SU-DHL-6 (cell line): ENCODE measurements at regions not wholly inside any gene's neighbourhood (a gene's known extent, or its start where the extent isn't known, plus 50 kb on each side); places are given as distances from the start of the nearest gene placed in this dataset.

ENCODE experiments used
- H2AFZ ChIP-seq: fragments of 200-600 bp; sonication (generic); 2 replicates; pipeline ENCODE4 v1.6.1; 2014; ENCODE audit warnings: low read depth, mild to moderate bottlenecking, moderate library complexity, mixed read lengths, antibody characterized with exemption, low read length; ENCODE audit not compliant: severe bottlenecking
- H3F3A ChIP-seq: fragments of 200-600 bp; shearing (Covaris generic); 2 replicates; pipeline ENCODE4 v1.6.0; 2016; ENCODE audit warnings: antibody characterized with exemption, mild to moderate bottlenecking; ENCODE audit not compliant: insufficient read depth
- H3K27ac ChIP-seq: fragments of 200-600 bp; sonication (generic); 2 replicates; pipeline ENCODE4 v1.5.1; 2016; ENCODE audit warnings: low read depth, mild to moderate bottlenecking, low read length, moderate library complexity, mixed read lengths
- H3K27me3 ChIP-seq: fragments of 200-600 bp; sonication (generic), shearing (Covaris generic); 2 replicates; pipeline ENCODE4 v1.6.0; 2014; ENCODE audit warnings: mild to moderate bottlenecking, low read length
- H3K36me3 ChIP-seq: fragments of 200-600 bp; sonication (generic); 2 replicates; pipeline ENCODE4 v1.6.1; 2014; ENCODE audit warnings: mild to moderate bottlenecking, low read length, mixed read lengths
- H3K4me2 ChIP-seq: fragments of 300-600, 200-600 bp; shearing (Covaris generic), sonication (generic); 2 replicates; pipeline ENCODE4 v1.6.0; 2014; ENCODE audit warnings: low read length, low read depth, mild to moderate bottlenecking; ENCODE audit not compliant: poor library complexity, severe bottlenecking
- H3K4me3 ChIP-seq: fragments of 200-600 bp; sonication (generic); 2 replicates; pipeline ENCODE4 v1.5.1; 2014; ENCODE audit warnings: antibody characterized with exemption, low read length, mild to moderate bottlenecking, mixed read lengths; ENCODE audit not compliant: insufficient read depth, poor library complexity, severe bottlenecking
- H3K79me2 ChIP-seq: fragments of 200-600 bp; sonication (generic); 2 replicates; pipeline ENCODE4 v1.6.1; 2014; ENCODE audit warnings: mild to moderate bottlenecking, low read length, moderate library complexity; ENCODE audit not compliant: insufficient read depth
- H3K9ac ChIP-seq: fragments of 200-600 bp; sonication (generic); 2 replicates; pipeline ENCODE4 v1.7.0; 2014; ENCODE audit warnings: mild to moderate bottlenecking, low read length
- H3K9me2 ChIP-seq: fragments of 200-600 bp; sonication (generic); replicated peaks from 2 replicates; pipeline ENCODE4 v1.6.1; 2014; ENCODE audit warnings: low read length; ENCODE audit not compliant: insufficient read depth
- H3K9me3 ChIP-seq: fragments of 200-600 bp; sonication (generic); 2 replicates; pipeline ENCODE4 v1.6.1; 2014; ENCODE audit warnings: low read length, mixed read lengths; ENCODE audit not compliant: insufficient read depth
- H4K20me1 ChIP-seq: fragments of 200-600 bp; sonication (generic); 2 replicates; pipeline ENCODE4 v1.6.1; 2014; ENCODE audit warnings: low read depth, mild to moderate bottlenecking, antibody characterized with exemption, low read length, moderate library complexity, mixed read lengths
- EZH2phosphoT487 ChIP-seq: fragments of 200-600 bp; sonication (generic), shearing (Covaris generic); conservative IDR thresholded peaks from 2 replicates; pipeline ENCODE4 v1.6.1; 2018; ENCODE audit warnings: mild to moderate bottlenecking, antibody characterized with exemption, low read length, moderate library complexity, mixed read lengths
- TF ChIP-seq, protein P1 (sequence below): fragments of 200-600 bp; sonication (generic); IDR thresholded peaks from one replicate; pipeline ENCODE4 v1.5.1; 2017; ENCODE audit warnings: antibody characterized with exemption, mild to moderate bottlenecking, low read length, moderate library complexity; ENCODE audit not compliant: insufficient read depth, poor library complexity, severe bottlenecking

DNA sequence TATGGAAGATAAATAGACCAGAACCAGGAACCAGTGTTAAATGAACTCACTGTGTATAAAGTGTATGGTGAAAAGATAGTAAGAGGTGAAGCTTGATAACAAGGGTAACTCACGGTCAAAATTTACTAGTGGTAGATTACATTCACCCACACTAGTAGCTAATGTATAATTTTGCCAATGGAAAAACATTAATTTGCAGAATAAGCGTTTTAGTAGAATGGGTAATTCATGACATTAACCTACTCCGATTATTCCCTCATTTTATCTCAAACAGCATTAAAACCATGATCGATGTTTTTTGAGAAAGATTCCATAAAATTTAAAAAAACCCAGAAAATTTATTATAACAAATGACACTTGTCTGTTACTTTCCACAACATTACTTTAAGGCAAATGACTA lies 57.7 kb upstream of the PPP1R3A start:
- Histone ChIP-seq H3F3A (no peaks in the 10 kb centered on the region), H3K4me2 (no peak overlapping the region), H3K36me3 (no peaks in the 10 kb centered on the region), H4K20me1 (no peaks in the 10 kb centered on the region), H2AFZ (no peak overlapping the region), H3K79me2 (no peaks in the 10 kb centered on the region), H3K9me3 (no peaks in the 10 kb centered on the region), H3K9me2 (no peaks in the 10 kb centered on the region), H3K4me3 (no peak overlapping the region), H3K9ac (no peak overlapping the region), H3K27ac (no peak overlapping the region), H3K27me3 (no peaks in the 10 kb centered on the region)
- no peak for TF ChIP-seq EZH2phosphoT487
- TF ChIP-seq, protein P1, sequence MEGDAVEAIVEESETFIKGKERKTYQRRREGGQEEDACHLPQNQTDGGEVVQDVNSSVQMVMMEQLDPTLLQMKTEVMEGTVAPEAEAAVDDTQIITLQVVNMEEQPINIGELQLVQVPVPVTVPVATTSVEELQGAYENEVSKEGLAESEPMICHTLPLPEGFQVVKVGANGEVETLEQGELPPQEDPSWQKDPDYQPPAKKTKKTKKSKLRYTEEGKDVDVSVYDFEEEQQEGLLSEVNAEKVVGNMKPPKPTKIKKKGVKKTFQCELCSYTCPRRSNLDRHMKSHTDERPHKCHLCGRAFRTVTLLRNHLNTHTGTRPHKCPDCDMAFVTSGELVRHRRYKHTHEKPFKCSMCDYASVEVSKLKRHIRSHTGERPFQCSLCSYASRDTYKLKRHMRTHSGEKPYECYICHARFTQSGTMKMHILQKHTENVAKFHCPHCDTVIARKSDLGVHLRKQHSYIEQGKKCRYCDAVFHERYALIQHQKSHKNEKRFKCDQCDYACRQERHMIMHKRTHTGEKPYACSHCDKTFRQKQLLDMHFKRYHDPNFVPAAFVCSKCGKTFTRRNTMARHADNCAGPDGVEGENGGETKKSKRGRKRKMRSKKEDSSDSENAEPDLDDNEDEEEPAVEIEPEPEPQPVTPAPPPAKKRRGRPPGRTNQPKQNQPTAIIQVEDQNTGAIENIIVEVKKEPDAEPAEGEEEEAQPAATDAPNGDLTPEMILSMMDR, result no peak

DNA sequence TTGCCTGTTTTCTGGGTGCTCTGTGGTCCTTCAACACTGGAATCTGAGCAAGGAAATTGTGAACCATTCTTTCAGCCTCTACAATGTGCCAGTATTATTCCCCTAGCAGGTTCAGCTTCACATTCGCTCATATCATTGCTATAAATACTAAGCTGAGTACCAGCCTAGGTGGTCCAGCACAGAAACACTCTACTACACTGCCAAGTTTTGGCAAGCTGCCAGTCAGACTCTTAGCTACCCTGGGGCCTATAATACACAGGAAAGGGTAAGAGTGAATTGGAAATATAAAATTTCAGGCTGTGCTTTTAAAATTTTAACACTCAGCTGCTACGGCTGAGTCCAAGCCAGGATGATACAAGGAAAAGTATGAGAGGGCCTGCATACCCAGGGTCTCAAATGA lies 49.9 kb upstream of the PPP1R3A start:
- no peak for TF ChIP-seq EZH2phosphoT487
- TF ChIP-seq, protein P1, result no peak
- no peaks in the 10 kb centered on the region for H3K9me2 ChIP-seq
- H3K79me2 ChIP-seq, result no peaks in the 10 kb centered on the region
- no peak overlapping the region for H3K27ac ChIP-seq
- H3K27me3 ChIP-seq, result no peaks in the 10 kb centered on the region
- H2AFZ ChIP-seq, result no peak overlapping the region
- H3K36me3 ChIP-seq, result no peaks in the 10 kb centered on the region
- H4K20me1 ChIP-seq, result no peaks in the 10 kb centered on the region
- no peaks in the 10 kb centered on the region for H3F3A ChIP-seq
- H3K4me3 ChIP-seq, result no peak overlapping the region
- H3K4me2 ChIP-seq, result no peak overlapping the region
- H3K9ac ChIP-seq, result no peak overlapping the region
- H3K9me3 ChIP-seq, result no peaks in the 10 kb centered on the region
